Neural cell (in vitro differentiated cells): ENCODE measurements at regions not wholly inside any gene's neighbourhood (a gene's known extent, or its start where the extent isn't known, plus 50 kb on each side); places are given as distances from the start of the nearest gene placed in this dataset.

ENCODE experiments used
- CTCF ChIP-seq: fragments of 450-650 bp; IDR thresholded peaks from 2 replicates; pipeline ENCODE4 v1.5.1; 2014; ENCODE audit warnings: antibody characterized with exemption, mild to moderate bottlenecking, moderate library complexity; ENCODE audit not compliant: poor library complexity, severe bottlenecking
- EP300 ChIP-seq: fragments of 450-650 bp; conservative IDR thresholded peaks from 2 replicates; pipeline ENCODE4 v1.6.1; 2014; ENCODE audit warnings: antibody characterized with exemption, mild to moderate bottlenecking, moderate library complexity; ENCODE audit not compliant: poor library complexity, severe bottlenecking
- EZH2 ChIP-seq: fragments of 200-600, 300-800 bp; shearing (Covaris generic), sonication (generic); IDR thresholded peaks from 2 replicates; pipeline ENCODE4 v1.6.1; 2014; ENCODE audit warnings: antibody characterized with exemption, low read length, borderline replicate concordance, mild to moderate bottlenecking; ENCODE audit not compliant: insufficient read depth, poor library complexity, severe bottlenecking
- MXI1 ChIP-seq: fragments of 450-650 bp; conservative IDR thresholded peaks from 2 replicates; pipeline ENCODE4 v1.6.1; 2014; ENCODE audit warnings: antibody characterized with exemption, mild to moderate bottlenecking; ENCODE audit not compliant: poor library complexity, severe bottlenecking
- POLR2AphosphoS5 ChIP-seq: IDR thresholded peaks from 2 replicates; pipeline ENCODE4 v1.6.1; 2012
- RAD21 ChIP-seq: fragments of 450-650 bp; conservative IDR thresholded peaks from 2 replicates; pipeline ENCODE4 v1.6.1; 2014; ENCODE audit warnings: antibody characterized with exemption, mild to moderate bottlenecking, moderate library complexity
- REST ChIP-seq: IDR thresholded peaks from 2 replicates; pipeline ENCODE4 v1.6.1; 2012; ENCODE audit warnings: borderline replicate concordance
- SMC3 ChIP-seq: fragments of 450-650 bp; conservative IDR thresholded peaks from 2 replicates; pipeline ENCODE4 v1.6.1; 2014; ENCODE audit warnings: antibody characterized with exemption, mild to moderate bottlenecking, moderate library complexity; ENCODE audit not compliant: poor library complexity
- TAF1 ChIP-seq: IDR thresholded peaks from 2 replicates; pipeline ENCODE4 v1.6.1; 2012; ENCODE audit warnings: low read depth

GRCh38 chr13:103431856-103432255 is 365.6 kb upstream of the SLC10A2 start:
- TF ChIP-seq EP300 (no peak), CTCF (no peak), RAD21 (no peak), EZH2 (no peak), POLR2AphosphoS5 (no peak), MXI1 (no peak), REST (no peak), TAF1 (no peak), SMC3 (no peak)
